HG03045 (cell line): ENCODE measurements at regions not wholly inside any gene's neighbourhood (a gene's known extent, or its start where the extent isn't known, plus 50 kb on each side); places are given as distances from the start of the nearest gene placed in this dataset.

ENCODE experiments used
- ATAC-seq: cut with Tn5 transposase; IDR thresholded peaks from one replicate; pipeline ENCODE4 v1.9.1; 2021; ENCODE audit warnings: mild to moderate bottlenecking, moderate library complexity; ENCODE audit not compliant: unreplicated experiment

DNA sequence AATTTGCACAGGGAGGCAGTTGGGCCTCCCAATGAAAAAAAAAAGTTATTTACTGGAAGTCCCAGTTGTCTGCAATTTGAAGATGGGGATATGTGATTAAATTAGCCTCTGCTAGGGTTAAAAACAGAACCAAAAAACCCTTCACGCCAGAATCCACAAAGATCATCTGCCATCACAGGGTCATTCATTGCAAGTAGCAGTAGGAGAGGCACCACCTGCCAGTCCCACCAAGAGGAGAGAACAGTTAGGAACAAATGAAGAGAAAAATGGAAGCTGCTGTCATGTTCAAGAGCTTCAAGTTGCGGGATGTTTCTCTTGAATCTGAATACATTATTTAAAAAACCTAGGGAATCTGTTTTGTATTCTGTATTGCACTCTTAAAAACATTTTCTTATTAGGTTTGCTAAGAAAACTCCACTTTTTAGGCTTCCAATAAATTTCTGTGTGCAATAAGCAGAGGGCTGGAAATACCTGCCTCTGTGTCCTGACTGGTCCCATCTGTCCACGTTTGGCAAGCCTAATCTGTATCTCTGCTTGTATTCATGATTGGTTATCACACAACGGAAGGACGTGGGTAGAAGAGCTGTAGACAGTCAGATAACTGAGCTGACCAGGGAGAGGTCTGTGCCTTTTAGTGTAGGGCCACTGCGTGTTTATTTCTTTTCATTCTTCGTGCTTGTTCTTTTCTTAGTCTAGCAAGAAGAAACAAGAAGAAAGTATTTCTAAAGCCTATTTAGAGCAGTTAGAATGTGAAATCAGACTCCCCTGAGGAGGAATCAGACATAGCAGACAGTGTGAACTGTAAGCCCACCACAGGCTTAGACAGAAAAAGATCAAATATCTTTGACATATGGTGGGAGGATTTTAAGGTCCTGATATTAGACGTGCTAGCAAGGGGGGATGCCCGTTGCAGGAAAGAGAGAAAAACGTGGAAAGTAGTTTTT lies 630.6 kb upstream of the SEMA6A start:
- no peak for ATAC-seq

DNA sequence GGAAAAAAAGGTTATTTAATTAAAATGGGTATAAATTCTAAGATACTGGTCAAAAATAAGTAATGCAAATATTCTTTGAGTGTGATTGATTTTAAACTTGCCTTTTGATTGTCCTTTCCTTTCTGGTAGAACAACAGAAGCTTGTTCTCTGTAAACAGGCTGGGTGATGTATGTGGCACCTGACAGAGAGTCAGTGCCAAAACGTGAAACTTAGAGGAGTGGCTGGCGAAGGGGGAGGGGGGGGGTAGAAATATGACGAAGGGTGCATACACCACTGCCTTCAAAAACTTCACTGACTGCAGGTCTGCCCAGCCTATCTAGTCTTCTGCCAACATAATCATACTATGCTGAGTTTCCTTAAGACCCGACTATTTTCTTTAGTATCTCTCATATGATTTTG lies 629.8 kb upstream of the SEMA6A start:
- no peak for ATAC-seq

DNA sequence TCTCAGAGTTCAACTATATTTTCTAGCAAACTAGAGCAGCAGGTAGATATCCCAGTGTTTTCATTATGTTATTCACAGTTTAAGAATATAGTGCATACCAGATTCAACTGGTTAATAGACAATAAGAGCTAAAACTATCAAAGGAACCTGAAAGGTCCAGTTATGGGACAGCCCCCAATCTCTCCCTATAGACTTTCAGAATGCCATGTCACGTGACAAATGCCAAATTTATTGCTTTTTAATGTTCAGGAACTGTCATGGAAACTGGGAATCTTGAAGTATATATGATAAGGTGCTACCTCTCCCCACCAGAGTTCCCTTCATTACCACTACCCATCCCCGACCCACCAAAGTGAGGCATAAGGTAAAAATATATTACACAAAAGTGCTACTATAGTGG lies 629.0 kb upstream of the SEMA6A start:
- ATAC-seq, result no peak

DNA sequence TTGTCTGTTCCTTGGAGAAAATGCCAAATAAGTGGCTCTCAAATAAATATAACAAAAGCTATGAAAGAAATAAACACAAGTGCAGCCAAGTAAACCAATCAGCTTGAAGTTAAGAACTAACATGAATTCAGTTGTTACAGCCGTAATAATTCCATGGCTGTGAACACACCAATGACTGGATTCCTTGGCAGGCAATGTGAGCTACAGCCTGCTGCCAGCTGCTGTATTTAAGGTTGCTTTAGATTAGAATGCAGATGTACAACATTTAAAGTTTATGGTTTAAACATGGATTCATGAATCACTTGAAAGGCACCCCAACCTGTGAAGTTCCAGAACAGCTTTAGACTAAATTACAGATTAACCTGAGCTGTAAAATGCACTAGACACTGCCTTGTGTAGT lies 626.4 kb upstream of the SEMA6A start:
- ATAC-seq, result no peak

DNA sequence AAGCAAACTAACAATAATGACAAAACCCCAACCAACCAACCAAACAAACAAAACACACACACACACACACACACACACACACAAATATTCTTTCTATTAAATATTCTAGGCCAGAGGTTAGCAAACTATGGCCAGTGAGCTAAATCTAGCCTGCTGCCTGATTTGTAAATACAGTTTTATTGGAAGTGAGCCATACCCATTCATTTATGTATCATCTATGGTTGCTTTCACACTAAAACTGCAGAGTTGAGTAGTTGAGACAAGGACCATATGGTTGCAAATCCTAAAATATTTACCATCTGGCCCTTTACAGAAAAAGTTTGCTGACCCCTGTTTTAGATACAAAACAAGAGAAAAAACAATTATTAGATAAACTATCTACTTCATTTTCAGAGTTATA lies 620.5 kb upstream of the SEMA6A start:
- no peak for ATAC-seq

DNA sequence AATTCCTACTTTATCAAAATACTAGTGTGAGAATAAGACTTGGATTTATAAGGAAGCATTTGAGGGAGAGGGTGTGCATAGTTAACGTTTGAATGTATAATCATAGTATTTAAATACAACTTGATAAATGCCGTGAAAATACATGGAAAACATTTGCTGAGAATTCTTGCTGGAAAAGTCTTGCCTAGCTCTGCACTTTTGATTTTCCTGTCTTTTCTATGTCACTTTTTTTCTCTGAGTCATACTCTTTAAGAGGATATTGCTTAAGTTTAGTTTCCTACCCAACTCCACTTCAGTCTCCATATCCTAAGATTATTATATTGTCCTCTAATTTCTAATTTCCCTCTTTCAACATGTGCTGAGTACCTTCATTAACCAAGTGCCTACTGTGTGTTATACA lies 616.6 kb upstream of the SEMA6A start:
- no peak for ATAC-seq

DNA sequence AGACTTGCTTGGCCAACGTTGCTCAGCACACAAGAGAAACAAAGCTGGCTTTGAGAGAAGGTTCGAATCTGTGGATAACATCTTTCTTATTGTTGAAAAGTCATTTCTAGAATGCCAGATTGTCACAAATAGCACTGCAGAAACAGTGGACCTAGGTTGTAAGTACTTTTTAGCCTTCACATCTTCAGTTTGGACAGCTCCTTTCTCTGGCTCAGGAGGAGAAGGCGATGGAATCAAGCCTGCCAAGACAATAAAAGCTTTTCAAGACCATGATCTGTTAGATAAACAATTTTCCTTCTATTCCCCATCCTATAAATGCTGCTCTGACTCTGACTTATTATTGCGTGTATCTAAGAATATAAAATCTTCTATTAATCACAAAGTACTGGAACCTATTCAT lies 615.2 kb upstream of the SEMA6A start:
- no peak for ATAC-seq

DNA sequence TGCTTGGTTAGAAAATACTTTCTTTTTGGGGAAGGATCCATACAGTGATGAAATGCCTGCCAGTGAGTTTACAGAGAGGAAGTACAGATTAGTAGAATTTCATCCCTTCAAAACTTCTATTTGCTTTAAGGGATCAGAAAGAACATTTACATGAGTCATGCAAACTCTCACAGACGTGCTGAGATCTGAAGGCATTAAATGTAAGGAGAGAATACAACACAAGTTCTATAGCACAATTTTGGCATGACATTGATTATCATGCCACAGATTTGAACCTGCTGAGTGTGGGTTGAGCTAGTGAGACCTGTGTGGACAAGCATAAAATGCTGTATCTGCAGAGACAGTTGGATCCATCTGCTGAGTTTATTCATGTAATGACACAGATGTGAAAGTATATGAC lies 613.6 kb upstream of the SEMA6A start:
- ATAC-seq, result no peak

DNA sequence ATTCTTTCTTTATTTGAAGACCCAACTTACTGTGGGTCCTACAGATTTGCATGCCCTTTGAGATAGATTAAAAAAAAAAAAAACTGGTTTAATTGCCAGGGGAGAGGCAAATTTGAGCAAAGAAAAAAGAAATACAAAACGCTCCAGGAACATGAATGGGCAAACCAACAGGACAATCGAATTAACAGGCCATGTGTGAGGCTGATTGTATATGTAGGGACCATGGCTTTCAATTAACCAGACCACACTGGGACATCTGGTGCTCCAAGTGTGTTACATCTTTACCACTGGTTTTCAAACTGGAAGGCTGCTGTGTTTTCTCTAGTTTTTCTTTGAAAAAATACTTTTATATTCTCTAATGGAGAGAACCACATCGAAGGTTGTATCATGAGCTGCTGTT lies 612.1 kb upstream of the SEMA6A start:
- no peak for ATAC-seq

DNA sequence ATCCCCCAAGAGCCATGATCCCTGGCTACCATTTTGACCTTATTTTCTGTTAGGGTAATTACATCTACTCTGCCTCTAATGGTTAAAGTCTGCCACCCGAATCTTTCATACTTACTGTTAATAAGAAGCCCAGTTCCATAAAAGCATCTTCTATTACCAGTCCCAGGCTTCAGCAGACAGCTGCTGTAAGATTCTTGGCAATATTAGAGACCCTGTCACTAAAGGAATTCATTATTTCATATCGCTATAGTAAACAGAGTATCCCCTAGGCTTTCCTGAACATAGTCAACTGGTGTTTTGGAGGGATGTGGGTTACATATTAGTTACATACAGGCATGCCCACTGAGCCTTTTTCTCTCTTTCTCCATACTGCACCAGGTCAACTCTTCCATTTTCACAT lies 608.7 kb upstream of the SEMA6A start:
- ATAC-seq, result no peak

DNA sequence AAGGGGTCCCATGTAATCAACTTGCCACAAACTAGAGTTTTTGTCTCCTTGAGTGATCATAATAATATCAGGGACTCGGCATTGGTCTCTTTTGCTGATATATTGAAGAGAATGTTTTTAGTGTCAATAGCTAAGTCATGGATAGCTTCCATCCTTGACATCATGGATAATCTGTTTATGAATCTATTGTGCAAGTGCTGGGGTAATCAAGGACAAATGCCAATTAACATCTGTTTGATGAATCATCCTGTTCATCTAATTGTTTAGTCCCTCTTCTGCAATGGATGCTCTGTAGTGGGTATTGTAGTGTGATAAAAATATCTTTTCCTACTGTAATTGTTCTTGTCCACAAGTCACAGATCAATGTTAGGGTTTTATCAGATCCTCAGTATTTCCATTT lies 607.5 kb upstream of the SEMA6A start:
- ATAC-seq, result no peak

DNA sequence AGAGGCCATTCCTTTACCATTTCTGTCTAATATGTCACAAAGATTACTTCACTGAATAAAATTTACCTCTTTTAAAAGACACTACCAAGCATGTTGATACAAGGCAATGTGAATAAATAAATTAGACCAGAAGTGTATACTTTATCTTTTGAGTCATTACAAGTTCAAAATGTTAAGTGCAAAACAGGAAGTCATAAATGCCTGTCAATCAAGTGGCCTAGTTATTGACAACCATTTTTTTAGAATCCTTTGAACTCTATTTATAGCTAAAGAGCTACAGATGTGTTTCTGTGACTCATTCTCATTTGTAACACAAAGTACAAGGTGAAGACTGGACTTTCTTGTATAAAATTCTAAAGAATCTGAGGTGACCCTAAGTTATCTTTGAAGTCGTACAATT lies 602.7 kb upstream of the SEMA6A start:
- ATAC-seq, result no peak

DNA sequence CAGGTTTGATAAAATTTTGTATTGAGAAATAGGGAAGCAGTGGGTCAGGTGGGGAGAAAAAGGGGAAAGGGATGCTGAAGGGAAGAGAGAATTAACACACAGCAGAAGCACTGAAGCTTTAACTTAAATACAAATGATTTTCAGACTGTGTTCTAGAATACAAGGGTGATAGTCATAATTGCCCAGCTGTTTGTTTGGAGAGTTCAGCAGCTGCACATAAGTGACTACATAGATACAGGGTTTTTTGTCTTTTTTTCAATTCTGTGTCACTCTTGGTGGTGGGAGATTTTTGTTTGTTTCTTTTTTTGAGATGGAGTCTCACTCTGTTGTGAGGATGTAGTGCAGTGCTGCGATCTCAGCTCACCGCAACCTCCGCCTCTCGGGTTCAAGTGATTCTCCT lies 590.4 kb upstream of the SEMA6A start:
- ATAC-seq, result no peak

DNA sequence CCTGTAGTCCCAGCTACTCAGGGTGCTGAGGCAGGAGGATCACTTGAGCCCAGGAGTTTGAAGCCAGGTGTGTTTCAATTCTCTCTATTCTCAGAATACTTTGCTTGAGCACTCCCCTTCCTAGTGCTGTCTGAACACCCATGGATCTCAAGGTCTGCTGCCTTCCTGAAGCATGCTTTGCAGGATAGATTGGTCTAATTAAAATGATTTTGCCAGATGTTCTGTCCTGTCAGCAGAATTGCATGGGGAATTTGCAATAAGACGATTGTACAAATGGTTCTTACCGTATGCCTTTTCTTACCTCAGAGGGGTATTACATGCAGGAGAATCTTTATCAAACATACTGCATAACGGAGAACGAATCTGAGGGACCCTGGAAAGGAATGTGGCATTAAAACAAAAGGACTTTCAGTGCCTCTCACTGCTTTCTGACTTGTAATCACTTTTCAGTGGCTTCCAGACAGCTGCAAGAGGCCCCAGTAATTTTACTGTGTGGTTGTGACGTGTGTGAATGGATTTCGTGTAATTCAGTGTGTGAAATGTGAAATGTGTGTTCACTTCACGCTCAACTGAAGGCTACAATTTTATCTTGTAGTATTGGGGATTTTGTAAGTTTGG lies 587.2 kb upstream of the SEMA6A start:
- no peak for ATAC-seq

DNA sequence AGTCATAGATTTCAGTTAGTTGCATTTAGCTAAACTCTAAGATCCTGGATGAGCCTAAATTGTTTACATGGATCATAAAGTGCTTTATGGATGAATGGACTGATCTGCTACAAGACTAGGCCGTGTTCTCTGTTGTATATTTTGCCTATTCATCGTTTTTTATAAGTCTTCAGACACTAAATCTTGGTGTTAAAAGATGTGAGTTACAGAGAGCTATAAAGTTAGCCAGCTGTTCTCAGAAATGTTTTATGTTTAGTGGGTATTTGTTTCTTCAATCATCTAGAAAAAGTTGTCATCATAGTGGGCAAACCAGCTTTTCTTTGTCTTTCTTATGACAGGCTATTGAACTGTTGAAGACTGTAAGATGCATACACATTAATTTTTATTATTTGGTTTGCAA lies 585.8 kb upstream of the SEMA6A start:
- ATAC-seq, result no peak

DNA sequence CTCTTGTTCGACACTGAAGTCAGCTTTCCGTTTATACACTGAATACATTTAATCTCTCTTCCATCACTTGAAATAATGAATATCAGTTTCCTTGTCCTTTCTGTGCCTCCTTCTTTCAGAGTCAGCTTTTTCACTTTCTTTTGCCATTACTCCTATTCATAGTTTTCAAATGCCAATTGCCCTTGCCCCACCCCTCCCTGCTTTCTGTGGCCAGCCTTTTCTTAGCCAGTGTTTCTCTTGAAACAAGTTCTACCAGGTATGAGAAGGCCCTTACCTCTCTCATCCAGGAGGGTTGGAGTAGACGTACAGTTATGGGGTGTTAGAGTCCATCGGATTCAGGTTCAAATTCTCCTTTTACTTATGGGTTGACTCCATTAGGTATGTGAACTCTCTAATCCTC lies 574.7 kb upstream of the SEMA6A start:
- no peak for ATAC-seq

DNA sequence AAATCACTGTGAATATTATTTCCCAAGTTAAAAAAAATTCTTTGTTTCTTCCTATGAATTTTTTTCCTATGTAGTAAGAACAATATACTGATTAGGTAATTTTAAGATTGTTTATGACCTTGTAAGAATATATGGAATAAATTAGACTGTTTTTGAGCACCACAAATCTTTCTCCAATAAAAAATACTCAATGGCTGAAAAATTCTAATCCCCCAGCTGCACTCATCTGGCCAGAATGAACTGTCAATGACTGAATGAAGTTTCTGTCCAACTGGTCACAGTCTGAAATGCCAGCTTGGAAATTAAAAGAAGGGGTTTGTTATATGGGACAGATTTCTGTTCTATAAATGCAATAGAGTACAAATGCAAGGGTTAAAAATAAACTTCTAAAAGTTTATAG lies 569.5 kb upstream of the SEMA6A start:
- ATAC-seq, result no peak

DNA sequence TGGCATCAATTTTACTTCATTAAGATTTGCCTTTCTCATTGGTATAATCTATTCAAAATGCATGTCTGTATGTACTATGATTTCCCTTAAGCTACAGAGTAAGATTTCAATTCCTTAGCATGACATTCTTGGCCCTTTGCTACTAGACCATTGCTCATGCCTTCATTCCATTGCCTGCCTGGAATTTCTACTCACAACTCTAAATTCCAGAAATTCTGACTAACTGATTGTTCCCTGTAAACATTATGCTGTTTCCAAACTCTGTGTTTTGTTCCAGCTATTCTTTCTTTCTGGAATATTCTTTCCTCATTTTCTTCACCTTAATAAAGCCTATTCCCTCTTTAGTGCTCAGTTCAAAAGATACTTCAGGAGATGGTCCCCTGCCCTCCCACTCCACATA lies 568.8 kb upstream of the SEMA6A start:
- ATAC-seq, result no peak

DNA sequence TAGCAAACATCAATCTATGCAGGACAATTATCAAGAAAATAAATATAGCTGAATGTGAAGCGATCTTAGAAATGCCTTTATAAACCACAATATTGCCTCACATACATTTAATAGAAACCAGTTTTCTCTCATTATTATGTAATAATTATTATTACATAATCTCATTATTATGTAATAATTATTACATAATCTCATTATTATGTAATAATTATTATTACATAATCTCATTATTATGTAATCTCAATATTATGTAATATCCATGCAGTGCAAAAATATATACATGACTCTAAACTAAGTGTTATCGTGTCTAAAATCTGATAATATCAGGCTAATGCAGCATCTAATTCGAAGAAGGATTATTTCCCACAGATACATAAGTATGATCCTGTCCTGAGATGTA lies 563.9 kb upstream of the SEMA6A start:
- ATAC-seq, result no peak

DNA sequence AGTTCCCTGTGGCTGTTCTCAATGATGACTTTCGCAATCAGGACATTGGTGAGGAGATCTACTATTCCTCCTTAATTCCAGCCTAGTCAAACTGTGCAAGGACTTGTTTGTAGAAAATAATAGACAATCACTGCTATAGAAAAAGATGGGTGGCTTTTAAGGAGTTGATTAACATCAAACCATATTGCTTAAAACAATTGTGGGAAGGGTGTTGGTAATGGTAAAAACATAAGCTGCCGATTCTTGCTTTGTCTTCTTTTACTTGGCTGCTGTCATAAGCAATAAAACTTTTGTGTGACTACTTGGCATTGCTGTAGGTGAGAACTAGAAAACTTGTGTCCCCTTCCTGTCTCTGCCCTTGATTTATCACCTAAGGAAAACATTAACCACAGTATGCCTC lies 561.2 kb upstream of the SEMA6A start:
- ATAC-seq, result no peak

DNA sequence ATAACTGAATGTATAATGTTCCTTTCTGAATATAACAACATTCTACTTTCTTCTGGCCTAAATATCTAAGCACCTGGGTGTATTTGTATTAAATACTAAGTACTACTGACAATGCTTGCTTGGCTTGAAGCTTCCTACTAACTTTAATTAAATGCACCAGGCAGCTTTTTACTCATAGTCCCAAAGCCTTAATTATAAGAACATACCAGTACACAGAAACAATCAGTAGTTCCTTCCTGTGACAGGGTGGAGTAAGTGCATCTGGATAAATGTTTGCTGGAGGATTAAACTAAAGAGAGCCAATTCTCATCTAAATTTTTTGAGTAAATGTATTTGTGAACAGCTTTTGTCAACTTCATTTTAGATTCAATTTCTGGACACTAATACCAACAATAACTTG lies 558.6 kb upstream of the SEMA6A start:
- no peak for ATAC-seq

DNA sequence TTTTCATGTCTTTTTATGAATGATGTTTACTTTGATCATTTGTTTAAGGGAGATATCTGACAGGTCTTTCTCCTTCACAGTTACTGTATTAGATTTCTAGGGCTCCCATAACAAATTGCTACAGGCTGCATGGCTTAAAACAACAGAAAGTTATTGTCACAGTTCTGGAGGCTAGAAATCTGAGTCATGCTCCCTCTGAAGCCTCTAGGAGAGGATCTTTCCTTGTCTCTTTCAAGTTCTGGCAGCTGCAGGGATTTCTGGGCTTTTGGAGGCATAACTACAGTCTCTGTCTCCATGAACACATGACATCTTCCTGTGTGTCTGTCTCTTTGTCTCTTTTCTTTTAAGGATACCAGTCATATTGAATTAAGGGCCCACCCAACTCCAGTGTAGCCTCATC lies 557.3 kb upstream of the SEMA6A start:
- no peak for ATAC-seq
